Neural crest cell (in vitro differentiated cells): ENCODE measurements at regions not wholly inside any gene's neighbourhood (a gene's known extent, or its start where the extent isn't known, plus 50 kb on each side); places are given as distances from the start of the nearest gene placed in this dataset.

Experiments used
- DNase-seq: peaks from one replicate; pipeline ENCODE4 v3.0.0; 2021; ENCODE audit warnings: low read depth, mixed read lengths, low spot score
- H3K27ac Mint-ChIP-seq: one replicate; pipeline ENCODE4 v1.8.0; 2021; ENCODE audit warnings: mild to moderate bottlenecking, mixed read lengths; ENCODE audit not compliant: unreplicated experiment
- H3K27me3 Mint-ChIP-seq: 2 replicates; pipeline ENCODE4 v1.8.0; 2021; ENCODE audit warnings: low read depth, mild to moderate bottlenecking, mixed read lengths
- H3K36me3 Mint-ChIP-seq: 2 replicates; pipeline ENCODE4 v1.8.0; 2021; ENCODE audit warnings: low read depth, mild to moderate bottlenecking, mixed read lengths
- H3K4me1 Mint-ChIP-seq: 2 replicates; pipeline ENCODE4 v1.8.0; 2021; ENCODE audit warnings: mixed read lengths
- H3K4me3 Mint-ChIP-seq: one replicate; pipeline ENCODE4 v1.8.0; 2021; ENCODE audit warnings: mild to moderate bottlenecking, mixed read lengths
- H3K9me3 Mint-ChIP-seq: 2 replicates; pipeline ENCODE4 v1.8.0; 2021; ENCODE audit warnings: mixed read lengths
- TF ChIP-seq, protein P1 (sequence below): fragments of 200-600 bp; sonication (generic); conservative IDR thresholded peaks from 2 replicates; pipeline ENCODE4 v1.5.0; 2021; ENCODE audit warnings: antibody characterized with exemption, mild to moderate bottlenecking

DNA sequence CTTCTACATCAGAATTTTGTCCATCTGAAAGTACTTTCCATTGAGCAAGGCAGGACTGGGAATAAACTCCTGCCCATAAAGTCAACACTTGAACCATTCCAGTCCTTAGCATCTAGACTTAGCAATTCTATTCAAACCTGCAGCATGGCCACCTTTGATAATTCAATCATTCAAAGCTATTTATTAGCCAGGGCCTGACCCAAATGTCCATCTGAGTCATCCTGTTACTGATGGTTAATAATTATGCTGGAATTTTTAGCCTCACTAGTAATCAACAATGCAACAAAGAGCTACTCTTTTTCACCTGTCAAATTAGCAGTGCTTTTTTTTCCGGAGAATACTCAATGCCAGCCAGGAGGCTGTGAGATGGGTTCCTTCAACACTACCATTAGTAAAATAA is 72.7 kb upstream of the SNRK start:
- no peaks in the 10 kb centered on the region for H3K36me3 Mint-ChIP-seq
- no peaks in the 10 kb centered on the region for H3K4me1 Mint-ChIP-seq
- TF ChIP-seq, protein P1, sequence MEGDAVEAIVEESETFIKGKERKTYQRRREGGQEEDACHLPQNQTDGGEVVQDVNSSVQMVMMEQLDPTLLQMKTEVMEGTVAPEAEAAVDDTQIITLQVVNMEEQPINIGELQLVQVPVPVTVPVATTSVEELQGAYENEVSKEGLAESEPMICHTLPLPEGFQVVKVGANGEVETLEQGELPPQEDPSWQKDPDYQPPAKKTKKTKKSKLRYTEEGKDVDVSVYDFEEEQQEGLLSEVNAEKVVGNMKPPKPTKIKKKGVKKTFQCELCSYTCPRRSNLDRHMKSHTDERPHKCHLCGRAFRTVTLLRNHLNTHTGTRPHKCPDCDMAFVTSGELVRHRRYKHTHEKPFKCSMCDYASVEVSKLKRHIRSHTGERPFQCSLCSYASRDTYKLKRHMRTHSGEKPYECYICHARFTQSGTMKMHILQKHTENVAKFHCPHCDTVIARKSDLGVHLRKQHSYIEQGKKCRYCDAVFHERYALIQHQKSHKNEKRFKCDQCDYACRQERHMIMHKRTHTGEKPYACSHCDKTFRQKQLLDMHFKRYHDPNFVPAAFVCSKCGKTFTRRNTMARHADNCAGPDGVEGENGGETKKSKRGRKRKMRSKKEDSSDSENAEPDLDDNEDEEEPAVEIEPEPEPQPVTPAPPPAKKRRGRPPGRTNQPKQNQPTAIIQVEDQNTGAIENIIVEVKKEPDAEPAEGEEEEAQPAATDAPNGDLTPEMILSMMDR: no peak
- H3K27ac Mint-ChIP-seq: no peak overlapping the region
- no peak overlapping the region for H3K4me3 Mint-ChIP-seq
- H3K9me3 Mint-ChIP-seq: peaks cover 4% of the 10 kb centered on the region
- H3K27me3 Mint-ChIP-seq: peaks cover 5% of the 10 kb centered on the region
- DNase-seq: no peak

DNA sequence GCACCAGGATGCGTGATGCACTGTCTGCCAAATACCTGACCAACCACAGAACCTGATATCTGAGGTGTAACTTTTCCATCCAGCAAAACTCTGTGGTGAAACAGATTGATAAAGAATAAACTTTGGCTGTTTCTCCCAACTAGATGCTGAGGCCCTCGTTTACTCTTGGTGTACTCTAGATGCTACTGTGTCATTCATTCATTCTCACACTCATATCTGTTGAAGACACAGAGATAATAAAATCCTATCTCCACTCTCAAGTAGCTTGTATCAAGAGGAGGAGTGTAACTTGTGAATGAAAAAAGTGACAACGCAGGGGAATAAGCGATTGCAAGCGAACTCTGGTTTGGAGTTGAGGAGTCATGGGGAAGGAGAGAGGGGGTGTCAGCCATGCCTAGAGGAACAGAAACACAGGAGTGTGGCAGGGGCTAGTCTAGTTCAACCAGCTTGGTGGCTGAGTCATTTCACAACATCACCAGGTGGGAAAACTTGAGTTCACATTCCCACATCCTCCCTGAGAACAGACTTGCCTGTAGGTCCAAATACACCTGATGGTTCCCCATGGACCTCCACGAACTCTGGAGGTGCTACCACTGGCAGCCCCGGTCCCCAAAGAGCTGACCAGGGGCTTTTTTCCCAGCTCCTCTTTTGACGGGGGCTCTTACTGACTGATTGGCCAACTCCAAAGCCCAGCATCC is 73.3 kb upstream of the SNRK start:
- TF ChIP-seq, protein P1: no peak
- Mint-ChIP-seq H3K4me1 (no peaks in the 10 kb centered on the region), H3K27ac (no peak overlapping the region), H3K27me3 (peaks cover 4% of the 10 kb centered on the region), H3K36me3 (no peaks in the 10 kb centered on the region), H3K4me3 (no peak overlapping the region), H3K9me3 (peaks cover 6% of the 10 kb centered on the region)
- no peak for DNase-seq

DNA sequence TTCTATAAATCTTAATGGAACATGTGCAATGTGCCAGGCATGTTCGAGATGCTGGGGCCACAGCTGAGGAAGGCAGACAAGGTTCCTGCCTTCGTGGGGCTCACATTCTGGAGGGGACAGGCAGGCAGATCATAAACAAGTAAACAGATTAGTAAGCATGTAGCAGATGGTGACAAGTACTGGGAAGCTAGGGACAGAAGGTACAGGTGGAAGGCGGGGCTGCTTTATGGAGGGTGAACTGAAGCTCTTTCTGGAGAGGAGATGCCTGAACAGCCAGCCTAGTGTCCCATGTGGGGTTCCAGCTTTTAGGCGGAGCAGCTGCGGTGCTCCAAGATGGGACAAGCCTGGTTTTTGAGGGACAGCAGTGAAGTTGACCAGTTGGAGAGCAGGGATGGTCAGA is 74.7 kb upstream of the SNRK start:
- H3K9me3 Mint-ChIP-seq: peaks cover 6% of the 10 kb centered on the region
- no peak overlapping the region for H3K4me3 Mint-ChIP-seq
- peaks cover 3% of the 10 kb centered on the region for H3K4me1 Mint-ChIP-seq
- no peak overlapping the region for H3K27ac Mint-ChIP-seq
- DNase-seq: no peak
- H3K36me3 Mint-ChIP-seq: no peaks in the 10 kb centered on the region
- H3K27me3 Mint-ChIP-seq: no peaks in the 10 kb centered on the region
- TF ChIP-seq, protein P1: no peak

DNA sequence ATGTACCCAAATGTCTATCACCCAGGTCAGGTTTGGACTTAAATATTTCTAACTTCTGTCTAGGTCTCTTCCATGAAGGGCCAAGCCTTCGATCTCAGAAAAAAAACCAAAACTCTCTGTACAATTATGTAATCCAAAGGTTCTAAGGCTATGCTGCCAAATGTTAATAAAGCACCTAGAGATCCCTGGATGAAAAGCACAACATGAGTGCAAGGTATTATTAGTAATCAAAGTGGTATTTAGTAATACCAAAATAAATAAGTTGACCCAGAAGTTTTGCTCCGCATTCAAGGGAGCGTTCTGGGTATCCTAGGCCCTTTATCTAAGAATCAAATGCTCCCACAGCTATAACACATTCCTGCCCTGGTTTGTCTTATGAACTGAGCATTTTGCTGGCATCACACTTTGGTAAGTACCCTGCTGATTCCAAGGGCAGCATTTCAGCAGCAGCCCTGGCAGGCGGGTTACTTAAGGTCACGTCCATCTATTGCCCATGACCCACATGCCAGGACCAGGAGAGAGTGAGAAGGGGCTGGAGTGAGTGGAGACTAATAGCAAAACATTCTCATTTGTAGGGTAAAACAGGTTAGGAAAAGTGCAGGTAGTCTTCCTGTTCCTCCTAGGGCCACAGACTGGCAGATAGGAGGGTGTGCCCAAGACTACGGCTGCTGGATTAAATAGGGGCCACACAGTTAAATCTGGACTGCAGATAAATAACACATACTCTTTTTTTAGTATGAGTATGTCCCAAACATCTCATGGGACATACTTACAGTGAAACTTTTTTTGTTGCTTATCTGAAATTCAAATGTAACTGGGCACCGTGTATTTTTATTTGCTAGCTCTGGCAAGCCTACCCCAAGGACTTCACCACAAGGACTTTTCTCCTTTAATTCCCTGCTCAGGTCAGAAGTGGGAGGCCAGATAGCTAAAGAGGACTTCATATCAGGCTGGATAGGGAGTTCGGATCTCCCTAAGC is 76.0 kb upstream of the SNRK start:
- DNase-seq: no peak

DNA sequence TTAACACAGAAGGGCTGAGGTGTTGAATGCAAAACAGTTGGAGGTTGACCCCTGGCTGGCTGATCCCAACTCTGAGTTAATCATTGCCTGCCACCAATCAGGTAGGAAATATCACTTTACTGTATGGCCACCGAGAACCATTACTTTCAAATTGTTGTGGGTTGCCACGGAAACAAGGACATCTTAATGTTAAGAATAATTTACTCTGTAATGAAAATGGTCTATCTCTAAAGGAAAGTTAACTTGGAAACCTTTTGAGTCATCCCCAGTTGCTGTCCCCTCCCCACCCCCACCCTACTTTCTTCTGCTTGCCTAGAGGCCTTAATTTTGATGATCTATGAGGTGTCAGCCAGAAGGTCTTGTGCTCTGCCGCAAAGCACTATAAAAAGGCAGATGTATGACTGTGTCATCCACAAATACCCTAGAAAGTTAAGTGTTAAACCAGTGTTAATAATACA is 78.7 kb upstream of the SNRK start:
- no peaks in the 10 kb centered on the region for H3K36me3 Mint-ChIP-seq
- no peak for DNase-seq
- no peaks in the 10 kb centered on the region for H3K27me3 Mint-ChIP-seq
- no peak overlapping the region for H3K27ac Mint-ChIP-seq
- TF ChIP-seq, protein P1: no peak
- peaks cover 3% of the 10 kb centered on the region for H3K9me3 Mint-ChIP-seq
- H3K4me1 Mint-ChIP-seq: peaks cover 12% of the 10 kb centered on the region
- no peak overlapping the region for H3K4me3 Mint-ChIP-seq

More for the DNA sequence above, 76.0 kb upstream of the SNRK start:
- Mint-ChIP-seq H3K27me3 (no peaks in the 10 kb centered on the region), H3K9me3 (peaks cover 3% of the 10 kb centered on the region), H3K27ac (no peak overlapping the region), H3K36me3 (no peaks in the 10 kb centered on the region), H3K4me1 (peaks cover 12% of the 10 kb centered on the region), H3K4me3 (no peak overlapping the region)
- TF ChIP-seq, protein P1: no peak
